SH-SY5Y (cell line): ENCODE measurements at regions not wholly inside any gene's neighbourhood (a gene's known extent, or its start where the extent isn't known, plus 50 kb on each side); places are given as distances from the start of the nearest gene placed in this dataset.

Experiments
- GATA2 ChIP-seq: IDR thresholded peaks from 2 replicates; pipeline ENCODE4 v1.6.1; 2011; ENCODE audit warnings: mild to moderate bottlenecking, low read depth, low read length
- GATA3 ChIP-seq: IDR thresholded peaks from 2 replicates; pipeline ENCODE4 v1.6.1; 2011; ENCODE audit warnings: low read depth, mild to moderate bottlenecking, low read length, moderate library complexity

- TF ChIP-seq GATA2 (no peak), GATA3 (no peak)
Observed at GRCh38 chr10:128560406-128560805, 434.2 kb upstream of the MKI67 start.

GRCh38 chr10:128560993-128561392 is 434.8 kb upstream of the MKI67 start:
- TF ChIP-seq GATA3 (no peak), GATA2 (no peak)

- TF ChIP-seq GATA3 (no peak), GATA2 (no peak)
Observed at GRCh38 chr10:128563387-128563786, 437.2 kb upstream of the MKI67 start.

DNA sequence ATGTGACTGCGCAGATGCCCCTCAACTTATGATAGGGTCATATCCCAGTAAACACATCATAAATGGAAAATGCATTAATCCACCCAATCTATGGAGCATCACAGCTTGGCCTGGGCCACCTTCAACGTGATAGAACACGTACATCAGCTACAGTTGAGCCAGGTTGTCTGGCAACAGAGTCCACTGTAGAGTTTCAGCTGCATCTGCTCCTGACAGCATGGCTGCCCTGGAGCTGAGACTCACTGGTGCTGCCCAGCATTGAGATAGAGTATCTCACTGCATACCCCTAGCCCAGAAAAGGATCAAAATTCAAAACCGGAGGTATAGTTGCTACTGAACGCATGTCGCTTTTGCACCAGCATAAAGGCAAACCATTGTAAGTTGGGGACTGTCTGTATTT is 437.7 kb upstream of the MKI67 start:
- no peak for TF ChIP-seq GATA3
- no peak for TF ChIP-seq GATA2

GRCh38 chr10:128566361-128566968 is 440.2 kb upstream of the MKI67 start:
- TF ChIP-seq GATA3 (no peak), GATA2 (no peak)

DNA sequence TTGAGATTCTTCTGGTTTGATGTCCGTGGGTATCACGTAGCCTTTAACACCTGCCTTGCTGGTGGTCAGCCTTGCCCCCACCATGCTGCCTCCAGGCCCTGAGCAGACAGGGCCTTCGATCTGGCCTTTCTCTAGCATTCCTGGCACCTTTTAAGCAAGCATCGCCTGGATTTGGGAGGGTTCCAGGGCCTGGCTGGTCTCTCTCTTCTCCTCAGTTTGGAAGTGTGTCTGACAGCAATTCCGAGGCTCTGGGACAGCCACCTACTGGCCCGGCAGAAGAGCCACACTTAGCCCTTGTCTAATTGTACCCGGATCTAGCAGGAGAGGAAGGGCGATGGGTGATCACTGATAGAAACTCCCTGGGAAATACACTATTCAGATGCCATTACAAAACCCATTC is 441.3 kb upstream of the MKI67 start:
- TF ChIP-seq GATA2 (no peak), GATA3 (no peak)

- TF ChIP-seq GATA2 (no peak), GATA3 (no peak)
Observed at GRCh38 chr10:128568041-128568440, 441.8 kb upstream of the MKI67 start.

DNA sequence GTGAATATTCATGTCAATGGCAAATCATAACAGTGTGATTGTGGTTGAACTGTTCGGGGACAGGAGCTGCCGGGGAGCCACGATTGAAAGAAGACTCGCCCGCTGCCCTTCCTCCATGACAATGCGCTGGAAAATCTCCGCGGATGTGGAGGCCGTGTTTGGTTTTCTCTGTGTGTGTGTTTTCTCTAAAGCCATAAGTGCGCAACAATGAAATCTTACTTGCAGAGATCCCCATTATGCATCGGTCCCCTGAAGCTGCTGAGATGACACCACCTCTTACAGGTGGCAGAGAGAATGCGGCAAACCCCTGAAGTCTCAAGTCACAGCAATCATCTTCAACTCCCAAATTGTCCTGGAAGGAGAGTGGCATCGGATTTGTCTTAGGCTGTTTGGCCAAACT is 442.3 kb upstream of the MKI67 start:
- TF ChIP-seq GATA2 = no peak

DNA sequence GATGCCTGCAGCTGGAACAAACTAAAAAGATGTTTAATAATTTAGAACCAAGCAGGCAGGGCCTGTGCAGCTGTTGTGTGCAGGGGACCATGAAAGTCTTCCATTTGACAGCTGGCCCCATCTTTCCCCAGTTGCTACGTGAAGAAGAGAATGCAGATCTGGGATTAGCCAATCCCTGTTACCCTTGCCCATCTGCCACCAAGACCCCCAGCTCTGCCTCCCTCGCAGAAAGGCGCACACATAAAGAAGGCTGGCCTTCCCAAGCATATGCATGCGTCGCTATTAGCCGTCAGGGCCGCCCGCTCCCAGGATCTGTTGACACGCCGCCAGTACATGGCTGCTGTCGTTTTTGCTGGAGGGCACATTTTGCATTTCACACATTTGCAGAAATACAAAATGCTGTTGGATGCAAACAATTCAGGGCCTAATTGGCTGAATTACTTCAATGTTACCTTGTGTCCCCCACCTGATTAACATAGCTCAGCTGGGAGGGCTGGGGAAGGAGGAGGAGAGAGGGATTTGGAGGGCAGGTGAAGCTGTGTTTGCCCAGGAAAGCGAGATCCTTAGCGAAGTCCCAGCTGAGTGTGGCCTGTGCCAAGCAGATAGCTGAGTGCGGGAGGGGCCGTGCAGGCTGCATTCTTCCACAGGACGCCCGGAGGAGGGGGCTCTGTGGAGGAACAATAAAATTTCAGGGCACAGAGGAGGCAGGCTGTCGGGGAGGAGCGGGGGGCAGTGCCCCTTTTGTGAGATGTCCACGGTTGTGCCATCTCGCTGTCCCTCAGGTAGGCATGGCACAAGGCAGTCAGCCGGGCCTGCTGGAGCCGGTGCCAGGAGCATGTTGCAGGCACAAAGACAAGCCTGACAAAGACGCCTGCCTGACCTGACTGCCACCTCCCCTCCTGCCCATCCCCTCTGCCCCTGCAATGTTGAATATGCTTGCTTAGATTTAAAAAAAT is 443.0 kb upstream of the MKI67 start:
- TF ChIP-seq GATA3 = no peak
- TF ChIP-seq GATA2 = no peak

DNA sequence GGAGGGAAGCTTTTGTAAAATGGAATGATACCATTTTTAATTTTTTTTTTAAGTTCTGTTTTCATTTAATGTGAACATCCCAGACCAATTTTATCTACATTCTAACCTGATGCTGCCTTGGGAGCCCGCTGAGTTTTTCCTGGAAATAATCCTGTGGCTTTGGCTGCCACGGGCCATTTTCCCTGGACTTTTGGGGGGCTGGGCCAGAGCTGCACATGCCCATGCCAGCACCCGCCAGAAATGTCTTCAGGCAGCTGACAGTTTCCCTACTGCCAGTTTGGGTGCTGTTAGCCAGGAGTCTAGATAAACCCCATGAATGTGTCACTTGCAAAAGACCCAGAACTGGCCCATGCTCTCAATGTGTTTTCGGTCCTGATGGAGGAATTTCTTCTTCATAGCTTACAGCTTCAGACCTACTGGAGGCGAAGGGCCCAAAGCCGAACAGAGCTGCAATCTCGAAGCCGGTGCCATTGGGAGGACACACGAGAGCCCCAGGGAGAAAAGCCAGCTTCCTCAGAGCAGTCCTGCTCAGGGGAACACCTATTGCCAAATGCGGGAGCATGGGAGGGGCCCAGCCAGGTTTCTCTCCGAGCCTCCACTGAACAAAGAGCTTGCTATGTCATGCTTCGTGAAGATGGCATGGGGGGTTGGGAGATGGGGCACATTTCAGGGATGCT is 444.2 kb upstream of the MKI67 start:
- TF ChIP-seq GATA2 (no peak), GATA3 (no peak)

- TF ChIP-seq GATA3 (no peak), GATA2 (no peak)
Observed at GRCh38 chr10:128571071-128571470, 444.8 kb upstream of the MKI67 start.

GRCh38 chr10:128571745-128572144 is 445.5 kb upstream of the MKI67 start:
- TF ChIP-seq GATA3 (no peak), GATA2 (no peak)

DNA sequence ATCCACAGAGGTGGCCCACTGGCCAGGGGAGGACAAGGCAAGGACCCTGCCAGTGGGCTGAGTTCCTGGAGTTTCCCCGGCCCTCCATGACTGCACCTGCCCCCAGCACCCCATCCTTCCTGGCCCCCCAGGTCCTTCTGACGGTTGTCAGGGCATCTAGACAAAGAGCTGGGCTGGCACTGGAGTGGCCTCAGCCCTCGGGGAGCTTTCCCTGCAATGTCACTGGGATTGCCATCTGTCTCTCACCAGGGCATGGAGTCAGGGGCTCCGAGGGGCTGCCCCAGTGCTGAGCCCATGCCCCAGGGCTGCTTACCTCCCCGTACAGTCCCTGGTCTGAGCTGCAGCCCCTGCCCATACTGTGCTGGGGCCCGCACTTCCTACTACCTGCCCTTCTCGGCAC is 446.5 kb upstream of the MKI67 start:
- TF ChIP-seq GATA2 (no peak), GATA3 (no peak)

DNA sequence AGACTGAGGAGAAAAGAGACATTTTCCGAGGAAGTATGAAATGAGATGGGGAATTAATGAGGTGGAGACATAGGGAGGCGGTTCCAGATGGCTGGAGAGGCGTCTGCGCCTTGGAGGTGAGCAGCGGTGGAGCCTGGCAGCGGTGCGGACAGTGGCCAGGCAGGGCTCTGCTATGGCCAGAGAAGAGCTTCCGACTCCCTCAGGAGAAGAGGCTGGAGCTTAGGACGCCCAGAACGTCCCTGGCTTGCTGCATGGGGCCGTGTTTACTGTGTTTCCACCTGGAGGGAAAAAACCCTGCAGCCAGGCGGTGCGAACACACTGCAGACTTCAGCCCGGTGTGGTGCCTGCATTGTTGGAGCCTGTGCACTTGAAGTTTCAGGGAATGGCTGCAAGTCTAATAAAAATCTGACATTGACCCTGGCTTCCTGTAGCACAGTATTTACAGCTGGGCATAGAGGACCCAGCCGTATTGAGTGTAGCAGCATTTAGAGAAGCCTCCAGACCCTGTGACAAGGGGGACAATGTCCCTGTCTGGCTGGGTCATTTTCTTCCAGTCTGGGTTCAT is 447.1 kb upstream of the MKI67 start:
- no peak for TF ChIP-seq GATA2
- TF ChIP-seq GATA3 = no peak
